Testis (tissue), 2 donors: ENCODE measurements at regions not wholly inside any gene's neighbourhood (a gene's known extent, or its start where the extent isn't known, plus 50 kb on each side); places are given as distances from the start of the nearest gene placed in this dataset.

Experiments used
- CTCF ChIP-seq, 3 experiments: fragments of 450-650 bp in 2 of 3; fragments of 200-600 bp in 1 of 3; sonication (generic) in 1 of 3; IDR thresholded peaks; one replicate each; pipeline ENCODE4 v1.5.1; 2016 to 2019; ENCODE audit warnings: antibody characterized with exemption in 3 of 3, mild to moderate bottlenecking in 2 of 3, moderate library complexity in 1 of 3
- POLR2A ChIP-seq: fragments of 450-650 bp; IDR thresholded peaks from one replicate; pipeline ENCODE4 v1.6.1; 2017; ENCODE audit warnings: antibody characterized with exemption, mild to moderate bottlenecking, moderate library complexity

GRCh38 chr2:42922790-42923579 is 130.6 kb upstream of the HAAO start:
- TF ChIP-seq POLR2A (no peak), CTCF (IDR thresholded peaks at IDR 0.05) (no peak)
